ENCODE measurements at regions not wholly inside any gene's neighbourhood (a gene's known extent, or its start where the extent isn't known, plus 50 kb on each side); places are given as distances from the start of the nearest gene placed in this dataset.

GRCh38 chrX:39845233-39845632 is 252.5 kb downstream of the BCOR start:
- Histone ChIP-seq H3K4me1 (ENCODE audit: control insufficient read depth, insufficient read depth, low read length, poor library complexity, severe bottlenecking) (peaks cover 10% of the 10 kb centered on the region), H3K9me3 (ENCODE audit: control insufficient read depth, low read length) (no peaks in the 10 kb centered on the region), H3K27ac (ENCODE audit: low read depth, low read length, severe bottlenecking) (no peak overlapping the region), H3K4me3 (ENCODE audit: extremely low read depth, insufficient read depth, low read length, poor library complexity, severe bottlenecking) (no peak overlapping the region), H3K36me3 (ENCODE audit: control insufficient read depth, insufficient read depth, low read length) (no peaks in the 10 kb centered on the region)
- 92 to 100% methylated on average over 4 of the region's 9 CpGs for WGBS, 2 experiments (ENCODE audit: insufficient coverage in 2 of 2)

GRCh38 chrX:39846460-39846859 is 251.3 kb downstream of the BCOR start:
- Histone ChIP-seq H3K4me1 (ENCODE audit: control insufficient read depth, insufficient read depth, low read length, poor library complexity, severe bottlenecking) (peaks cover 17% of the 10 kb centered on the region), H3K9me3 (ENCODE audit: control insufficient read depth, low read length) (no peaks in the 10 kb centered on the region), H3K27ac (ENCODE audit: low read depth, low read length, severe bottlenecking) (no peak overlapping the region), H3K4me3 (ENCODE audit: extremely low read depth, insufficient read depth, low read length, poor library complexity, severe bottlenecking) (no peak overlapping the region), H3K36me3 (ENCODE audit: control insufficient read depth, insufficient read depth, low read length) (no peaks in the 10 kb centered on the region)
- WGBS, 2 experiments (ENCODE audit: insufficient coverage in 2 of 2) = no CpG with 5 or more reads among the region's 4 CpGs

GRCh38 chrX:39848243-39848642 is 249.5 kb downstream of the BCOR start:
- Histone ChIP-seq H3K4me1 (ENCODE audit: control insufficient read depth, insufficient read depth, low read length, poor library complexity, severe bottlenecking) (peaks cover 29% of the 10 kb centered on the region), H3K9me3 (ENCODE audit: control insufficient read depth, low read length) (no peaks in the 10 kb centered on the region), H3K27ac (ENCODE audit: low read depth, low read length, severe bottlenecking) (no peak overlapping the region), H3K4me3 (ENCODE audit: extremely low read depth, insufficient read depth, low read length, poor library complexity, severe bottlenecking) (no peak overlapping the region), H3K36me3 (ENCODE audit: control insufficient read depth, insufficient read depth, low read length) (no peaks in the 10 kb centered on the region)
- WGBS, 2 experiments (ENCODE audit: insufficient coverage in 2 of 2) = 67% methylated on average over 3 of the region's 5 CpGs; no CpG with 5 or more reads in 1 of the 2 experiments

- no peak overlapping the region for H3K4me3 ChIP-seq (ENCODE audit: extremely low read depth, insufficient read depth, low read length, poor library complexity, severe bottlenecking)
- H3K27ac ChIP-seq (ENCODE audit: low read depth, low read length, severe bottlenecking) = no peak overlapping the region
- no peaks in the 10 kb centered on the region for H3K36me3 ChIP-seq (ENCODE audit: control insufficient read depth, insufficient read depth, low read length)
- peaks cover 32% of the 10 kb centered on the region for H3K4me1 ChIP-seq (ENCODE audit: control insufficient read depth, insufficient read depth, low read length, poor library complexity, severe bottlenecking)
- no peaks in the 10 kb centered on the region for H3K9me3 ChIP-seq (ENCODE audit: control insufficient read depth, low read length)
- WGBS, 2 experiments (ENCODE audit: insufficient coverage in 2 of 2) = 100% methylated on average over 1 to 2 of the region's 7 CpGs
Measured at GRCh38 chrX:39848900-39849299, 248.9 kb downstream of the BCOR start.

GRCh38 chrX:39850209-39850608 is 247.5 kb downstream of the BCOR start:
- WGBS, 2 experiments (ENCODE audit: insufficient coverage in 2 of 2) = 73 to 80% methylated on average over 2 to 3 of the region's 4 CpGs
- H3K4me3 ChIP-seq (ENCODE audit: extremely low read depth, insufficient read depth, low read length, poor library complexity, severe bottlenecking) = no peak overlapping the region
- peaks cover 44% of the 10 kb centered on the region for H3K4me1 ChIP-seq (ENCODE audit: control insufficient read depth, insufficient read depth, low read length, poor library complexity, severe bottlenecking)
- H3K9me3 ChIP-seq (ENCODE audit: control insufficient read depth, low read length) = no peaks in the 10 kb centered on the region
- no peaks in the 10 kb centered on the region for H3K36me3 ChIP-seq (ENCODE audit: control insufficient read depth, insufficient read depth, low read length)
- H3K27ac ChIP-seq (ENCODE audit: low read depth, low read length, severe bottlenecking) = no peak overlapping the region

- peaks cover 45% of the 10 kb centered on the region for H3K4me1 ChIP-seq (ENCODE audit: control insufficient read depth, insufficient read depth, low read length, poor library complexity, severe bottlenecking)
Measured at GRCh38 chrX:39850630-39851152, 247.1 kb downstream of the BCOR start.

GRCh38 chrX:39851745-39852455 is 245.9 kb downstream of the BCOR start:
- Histone ChIP-seq H3K4me3 (ENCODE audit: extremely low read depth, insufficient read depth, low read length, poor library complexity, severe bottlenecking) (no peak overlapping the region), H3K36me3 (ENCODE audit: control insufficient read depth, insufficient read depth, low read length) (no peaks in the 10 kb centered on the region), H3K9me3 (ENCODE audit: control insufficient read depth, low read length) (no peaks in the 10 kb centered on the region), H3K4me1 (ENCODE audit: control insufficient read depth, insufficient read depth, low read length, poor library complexity, severe bottlenecking) (peaks cover 50% of the 10 kb centered on the region), H3K27ac (ENCODE audit: low read depth, low read length, severe bottlenecking) (no peak overlapping the region)
- WGBS, 2 experiments (ENCODE audit: insufficient coverage in 2 of 2) = 69 to 83% methylated on average over 2 of the region's 5 CpGs

More at GRCh38 chrX:39850630-39851152, 247.1 kb downstream of the BCOR start:
- Histone ChIP-seq H3K27ac (ENCODE audit: low read depth, low read length, severe bottlenecking) (no peak overlapping the region), H3K9me3 (ENCODE audit: control insufficient read depth, low read length) (no peaks in the 10 kb centered on the region), H3K4me3 (ENCODE audit: extremely low read depth, insufficient read depth, low read length, poor library complexity, severe bottlenecking) (no peak overlapping the region), H3K36me3 (ENCODE audit: control insufficient read depth, insufficient read depth, low read length) (no peaks in the 10 kb centered on the region)
- 0% methylated on average over 1 of the region's 3 CpGs; no CpG with 5 or more reads in 1 of the 2 experiments for WGBS, 2 experiments (ENCODE audit: insufficient coverage in 2 of 2)

- Histone ChIP-seq H3K36me3 (ENCODE audit: control insufficient read depth, insufficient read depth, low read length) (no peaks in the 10 kb centered on the region), H3K27ac (ENCODE audit: low read depth, low read length, severe bottlenecking) (no peak overlapping the region), H3K9me3 (ENCODE audit: control insufficient read depth, low read length) (no peaks in the 10 kb centered on the region), H3K4me3 (ENCODE audit: extremely low read depth, insufficient read depth, low read length, poor library complexity, severe bottlenecking) (no peak overlapping the region), H3K4me1 (ENCODE audit: control insufficient read depth, insufficient read depth, low read length, poor library complexity, severe bottlenecking) (peaks cover 48% of the 10 kb centered on the region)
- no CpG with 5 or more reads among the region's 3 CpGs for WGBS, 2 experiments (ENCODE audit: insufficient coverage in 2 of 2)
Measured at GRCh38 chrX:39852491-39852890, 245.3 kb downstream of the BCOR start.

GRCh38 chrX:39853417-39854030 is 244.2 kb downstream of the BCOR start:
- no peaks in the 10 kb centered on the region for H3K9me3 ChIP-seq (ENCODE audit: control insufficient read depth, low read length)
- WGBS, 2 experiments (ENCODE audit: insufficient coverage in 2 of 2) = no CpG with 5 or more reads among the region's 3 CpGs
- no peak overlapping the region for H3K27ac ChIP-seq (ENCODE audit: low read depth, low read length, severe bottlenecking)

GRCh38 chrX:39854772-39855747 is 242.7 kb downstream of the BCOR start:
- Histone ChIP-seq H3K9me3 (ENCODE audit: control insufficient read depth, low read length) (no peaks in the 10 kb centered on the region), H3K4me1 (ENCODE audit: control insufficient read depth, insufficient read depth, low read length, poor library complexity, severe bottlenecking) (peaks cover 43% of the 10 kb centered on the region), H3K36me3 (ENCODE audit: control insufficient read depth, insufficient read depth, low read length) (no peaks in the 10 kb centered on the region), H3K4me3 (ENCODE audit: extremely low read depth, insufficient read depth, low read length, poor library complexity, severe bottlenecking) (no peak overlapping the region), H3K27ac (ENCODE audit: low read depth, low read length, severe bottlenecking) (no peak overlapping the region)
- 90 to 92% methylated on average over 7 to 8 of the region's 17 CpGs for whole genome bisulfite sequencing, 2 experiments (ENCODE audit: insufficient coverage in 2 of 2)

More at GRCh38 chrX:39853417-39854030, 244.2 kb downstream of the BCOR start:
- Histone ChIP-seq H3K36me3 (ENCODE audit: control insufficient read depth, insufficient read depth, low read length) (no peaks in the 10 kb centered on the region), H3K4me1 (ENCODE audit: control insufficient read depth, insufficient read depth, low read length, poor library complexity, severe bottlenecking) (peaks cover 40% of the 10 kb centered on the region), H3K4me3 (ENCODE audit: extremely low read depth, insufficient read depth, low read length, poor library complexity, severe bottlenecking) (no peak overlapping the region)

All from mesodermal cell (in vitro differentiated cells).